ENCODE measurements at regions not wholly inside any gene's neighbourhood (a gene's known extent, or its start where the extent isn't known, plus 50 kb on each side); places are given as distances from the start of the nearest gene placed in this dataset.
"Not testable (repeated sequence)": the region's sequence is repeated elsewhere in the genome, so short reads cannot be mapped to it uniquely, and the experiment has no call there.

DNA sequence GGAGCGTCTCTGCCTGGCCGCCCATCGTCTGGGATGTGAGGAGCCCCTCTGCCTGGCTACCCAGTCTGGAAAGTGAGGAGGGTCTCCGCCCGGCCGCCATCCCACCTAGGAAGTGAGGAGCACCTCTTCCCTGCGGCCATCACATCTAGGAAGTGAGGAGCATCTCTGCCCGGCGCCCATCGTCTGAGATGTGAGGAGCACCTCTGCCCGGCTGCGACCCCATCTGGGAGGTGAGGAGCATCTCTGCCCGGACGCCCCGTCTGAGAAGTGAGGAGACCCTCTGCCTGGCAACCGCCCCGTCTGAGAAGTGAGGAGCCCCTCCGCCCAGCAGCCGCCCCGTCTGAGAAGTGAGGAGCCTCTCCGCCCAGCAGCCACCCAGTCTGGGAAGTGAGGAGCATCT, 84.5 kb downstream of the IDS start:
- H3K36me3 Mint-ChIP-seq, H3K27ac Mint-ChIP-seq: not testable (repeated sequence)

DNA sequence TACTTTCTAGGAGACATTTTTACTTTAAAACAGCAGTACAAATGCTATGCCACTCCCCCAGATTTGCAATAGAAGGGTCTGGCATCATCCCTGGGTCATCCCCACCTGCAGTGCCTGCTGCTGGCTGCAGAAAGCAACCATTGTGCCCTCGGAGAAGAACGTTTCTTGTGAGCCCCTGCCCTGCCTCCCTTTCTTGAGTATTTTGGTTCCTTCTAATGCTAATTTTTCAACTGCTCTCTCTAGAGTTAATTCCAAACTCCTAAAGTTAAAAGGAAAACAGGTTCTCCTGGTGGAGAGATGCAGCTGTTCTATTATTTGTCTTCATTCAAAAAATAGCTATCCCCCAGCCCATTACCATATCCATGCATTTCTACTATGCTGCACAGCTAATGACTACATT, 107.1 kb downstream of the IDS start:
- H3K36me3 Mint-ChIP-seq, result no peaks in the 10 kb centered on the region
- no peak overlapping the region for H3K27ac Mint-ChIP-seq
- H3K4me1 Mint-ChIP-seq, result no peaks in the 10 kb centered on the region
- no peak overlapping the region for H3K4me3 Mint-ChIP-seq
- no peak for DNase-seq
- H3K27me3 Mint-ChIP-seq (ENCODE audit: low read depth in 3 of 3), result peaks cover 1 to 11% (median 2%) of the 10 kb centered on the region in 3 donors
- H3K9me3 Mint-ChIP-seq, result no peaks in the 10 kb centered on the region

More for the DNA sequence above, 84.5 kb downstream of the IDS start:
- H3K9me3 Mint-ChIP-seq, result peaks cover 0 to 14% (median 4%) of the 10 kb centered on the region in 6 donors
- not testable (repeated sequence) for H3K4me3 Mint-ChIP-seq; H3K27me3 Mint-ChIP-seq (ENCODE audit: low read depth in 3 of 3); DNase-seq; H3K4me1 Mint-ChIP-seq

DNA sequence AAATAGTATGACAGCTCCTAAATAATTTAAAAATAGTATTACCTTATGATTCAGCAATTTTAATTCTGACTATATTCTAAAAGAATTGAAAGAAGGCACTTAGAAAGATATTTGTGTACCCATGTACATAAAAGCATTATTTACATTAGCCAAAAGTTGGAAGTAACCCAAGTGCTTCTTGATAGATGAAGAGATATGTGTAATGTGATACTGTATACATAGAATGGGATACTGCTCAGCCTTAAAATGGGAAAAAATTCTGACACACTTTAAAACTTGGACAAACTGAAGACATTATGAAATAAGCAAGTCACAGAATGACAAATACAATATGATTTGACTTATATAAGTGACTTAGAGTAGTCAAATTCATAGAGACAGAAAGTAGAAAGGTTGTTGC, 112.2 kb downstream of the IDS start:
- Mint-ChIP-seq H3K4me3 (no peak overlapping the region), H3K36me3 (no peaks in the 10 kb centered on the region), H3K27me3 (ENCODE audit: low read depth in 3 of 3) (peaks cover 0 to 10% (median 8%) of the 10 kb centered on the region in 3 donors), H3K4me1 (no peaks in the 10 kb centered on the region), H3K27ac (no peak overlapping the region), H3K9me3 (no peaks in the 10 kb centered on the region)
- no peak for DNase-seq

DNA sequence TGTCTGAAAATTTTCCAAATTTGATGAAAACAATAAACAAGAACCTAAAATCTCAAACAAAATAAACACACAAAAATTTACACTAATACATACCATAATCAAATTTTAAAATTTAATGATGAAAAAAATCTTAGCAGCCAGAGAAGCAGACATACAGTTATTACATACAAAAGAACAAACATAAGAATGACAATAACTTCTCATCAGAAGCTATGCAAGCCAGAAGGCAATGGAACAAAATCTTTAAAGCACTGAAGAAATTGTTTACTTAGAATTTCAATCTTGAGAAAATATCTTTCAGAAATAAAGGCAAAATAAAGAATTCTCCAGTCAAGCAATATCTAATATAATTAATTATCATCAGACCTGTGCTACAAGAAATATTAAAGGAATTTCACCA, 121.3 kb downstream of the IDS start:
- DNase-seq, result no peak
- no peak overlapping the region for H3K27ac Mint-ChIP-seq
- H3K9me3 Mint-ChIP-seq, result peaks cover 0 to 2% (median 0%) of the 10 kb centered on the region in 6 donors
- H3K4me1 Mint-ChIP-seq, result no peaks in the 10 kb centered on the region
- peaks cover 0 to 6% (median 0%) of the 10 kb centered on the region in 3 donors for H3K27me3 Mint-ChIP-seq (ENCODE audit: low read depth in 3 of 3)
- no peaks in the 10 kb centered on the region for H3K36me3 Mint-ChIP-seq
- no peak overlapping the region for H3K4me3 Mint-ChIP-seq

DNA sequence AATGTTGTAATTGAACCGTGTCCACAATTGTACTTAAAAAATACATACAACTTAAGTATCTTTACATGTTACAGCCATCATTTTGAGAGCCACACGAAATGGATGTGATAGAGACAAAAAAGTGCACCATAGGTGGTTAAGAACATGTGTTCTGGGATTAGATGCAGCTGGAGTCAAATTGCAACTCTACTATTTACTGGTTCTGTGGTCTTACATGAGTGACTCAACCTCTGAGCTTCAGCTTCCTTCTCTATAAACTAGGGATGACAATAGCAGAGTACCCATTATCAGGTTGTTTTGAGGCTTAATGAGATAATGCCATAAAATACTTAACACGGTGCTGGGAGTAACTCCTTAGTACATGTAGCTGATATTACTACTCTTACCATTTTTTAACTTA, 130.4 kb downstream of the IDS start:
- Mint-ChIP-seq H3K27me3 (ENCODE audit: low read depth in 3 of 3) (peaks cover 0 to 4% (median 0%) of the 10 kb centered on the region in 3 donors), H3K27ac (no peak overlapping the region), H3K9me3 (no peaks in the 10 kb centered on the region), H3K36me3 (no peaks in the 10 kb centered on the region), H3K4me1 (no peaks in the 10 kb centered on the region), H3K4me3 (no peak overlapping the region)
- DNase-seq, result no peak

DNA sequence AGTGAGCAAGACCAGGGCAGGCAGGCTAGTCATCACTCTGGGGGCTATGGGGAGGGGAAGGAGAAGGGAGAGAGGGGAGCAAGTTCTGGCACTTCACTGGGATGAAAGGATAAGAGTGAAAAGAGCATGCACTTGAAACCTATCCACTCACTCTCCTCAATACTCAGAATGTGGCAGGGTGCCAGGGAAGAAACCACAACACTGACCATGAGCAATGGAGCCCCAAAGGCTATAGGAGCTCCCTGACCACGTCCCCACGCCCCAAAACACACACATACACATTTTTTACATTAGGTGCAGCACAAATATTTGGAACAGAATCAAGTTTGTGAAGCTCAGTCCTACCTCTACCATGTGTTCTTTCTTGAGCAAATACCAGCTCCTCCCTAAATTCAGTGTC, 132.2 kb downstream of the IDS start:
- H3K9me3 Mint-ChIP-seq, result peaks cover 0 to 2% (median 0%) of the 10 kb centered on the region in 6 donors
- no peak overlapping the region for H3K27ac Mint-ChIP-seq
- no peaks in the 10 kb centered on the region for H3K4me1 Mint-ChIP-seq
- H3K4me3 Mint-ChIP-seq, result no peak overlapping the region
- peaks cover 0 to 2% (median 1%) of the 10 kb centered on the region in 3 donors for H3K27me3 Mint-ChIP-seq (ENCODE audit: low read depth in 3 of 3)
- no peaks in the 10 kb centered on the region for H3K36me3 Mint-ChIP-seq
- no peak for DNase-seq

DNA sequence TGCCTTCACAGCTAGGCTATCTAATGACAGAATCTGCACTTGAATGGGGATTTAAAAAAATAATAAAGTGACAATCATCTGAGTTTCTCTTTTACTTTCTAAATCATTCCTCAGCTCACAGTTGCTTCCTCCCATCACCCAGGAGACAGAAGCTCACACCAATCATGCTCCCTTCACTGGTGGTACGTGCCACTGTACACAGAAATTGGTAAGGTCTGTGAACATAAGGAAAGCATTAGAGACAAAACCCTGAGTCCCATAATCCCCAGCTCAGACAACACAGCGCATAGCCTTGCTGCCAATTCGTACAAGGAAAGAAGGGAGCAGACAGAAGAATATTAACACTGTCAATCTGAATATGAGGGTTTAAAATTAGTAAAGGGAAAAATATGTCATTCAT, 133.1 kb downstream of the IDS start:
- Mint-ChIP-seq H3K36me3 (no peaks in the 10 kb centered on the region), H3K27ac (no peak overlapping the region), H3K27me3 (ENCODE audit: low read depth in 3 of 3) (peaks cover under 1 to 5% (median 1%) of the 10 kb centered on the region in 3 donors), H3K4me1 (no peaks in the 10 kb centered on the region), H3K4me3 (no peak overlapping the region), H3K9me3 (peaks cover 0 to 2% (median 0%) of the 10 kb centered on the region in 6 donors)
- DNase-seq, result no peak

DNA sequence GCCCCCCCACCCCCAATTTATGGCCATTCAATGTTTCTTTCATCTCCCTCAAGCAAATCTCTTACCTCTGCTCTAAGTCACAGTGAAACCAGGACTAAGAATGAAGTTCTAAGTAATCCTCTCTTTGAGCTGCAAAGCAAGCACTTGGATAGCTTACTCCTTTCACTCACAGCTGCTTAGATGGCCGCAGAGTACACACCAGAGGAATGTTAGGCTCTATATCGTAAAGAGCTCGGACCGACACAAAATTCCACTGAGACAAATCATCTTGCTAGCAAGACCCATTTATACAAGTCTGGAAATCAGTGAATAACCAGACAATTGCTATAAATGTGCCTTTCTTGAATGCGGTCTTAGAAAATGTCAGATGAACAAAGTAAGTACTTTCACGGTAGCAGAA, 135.0 kb downstream of the IDS start:
- DNase-seq, result no peak
- Mint-ChIP-seq H3K27ac (no peak overlapping the region), H3K4me1 (no peaks in the 10 kb centered on the region), H3K36me3 (no peaks in the 10 kb centered on the region), H3K27me3 (ENCODE audit: low read depth in 3 of 3) (peaks cover 0 to 6% (median 3%) of the 10 kb centered on the region in 3 donors), H3K9me3 (peaks cover 0 to 2% (median 0%) of the 10 kb centered on the region in 6 donors), H3K4me3 (no peak overlapping the region)

DNA sequence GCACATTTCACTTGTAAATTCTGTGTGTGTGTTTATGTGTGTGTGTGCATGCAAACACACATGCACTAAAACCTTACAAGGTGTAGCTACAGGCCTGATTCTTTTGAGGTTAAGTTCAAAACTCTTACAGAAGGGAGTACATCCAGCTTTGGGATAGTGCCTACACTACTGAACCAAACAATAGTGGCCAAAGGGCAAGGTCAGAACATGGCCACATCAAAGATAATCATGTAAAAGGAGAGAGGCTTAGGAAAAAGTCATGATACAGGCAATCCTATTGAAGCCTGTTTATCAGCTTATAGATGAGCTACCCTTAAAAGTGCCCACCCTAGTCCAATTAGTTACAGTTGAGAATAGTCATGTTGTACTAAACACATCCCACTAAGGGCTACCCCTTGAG, 139.6 kb downstream of the IDS start:
- Mint-ChIP-seq H3K27me3 (ENCODE audit: low read depth in 3 of 3) (peaks cover 0 to 6% (median 3%) of the 10 kb centered on the region in 3 donors), H3K27ac (no peak overlapping the region), H3K36me3 (no peaks in the 10 kb centered on the region), H3K9me3 (peaks cover 0 to 2% (median 0%) of the 10 kb centered on the region in 6 donors), H3K4me3 (no peak overlapping the region), H3K4me1 (no peaks in the 10 kb centered on the region)
- DNase-seq, result no peak

DNA sequence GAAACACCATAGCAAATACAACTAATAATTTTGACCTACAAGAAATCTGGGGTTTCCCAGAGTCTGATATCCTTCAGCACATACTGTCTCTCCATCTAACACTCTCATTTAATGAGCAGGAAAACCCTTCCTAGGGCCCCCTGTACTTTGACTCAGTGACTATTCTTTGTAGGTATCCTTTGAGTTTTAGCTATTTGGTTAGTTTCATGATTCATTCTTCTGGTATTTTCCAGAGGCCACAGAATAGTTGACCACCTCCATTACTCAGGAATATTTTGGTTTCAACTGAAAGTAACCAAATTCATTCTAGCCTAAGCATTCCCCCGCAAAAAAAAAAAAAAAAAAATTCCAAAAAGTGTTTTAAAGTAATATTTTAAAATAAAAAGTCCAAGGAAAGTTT, 140.0 kb downstream of the IDS start:
- Mint-ChIP-seq H3K36me3 (no peaks in the 10 kb centered on the region), H3K4me1 (no peaks in the 10 kb centered on the region), H3K27me3 (ENCODE audit: low read depth in 3 of 3) (peaks cover 0 to 6% (median 3%) of the 10 kb centered on the region in 3 donors), H3K4me3 (no peak overlapping the region), H3K9me3 (peaks cover 0 to 2% (median 0%) of the 10 kb centered on the region in 6 donors), H3K27ac (no peak overlapping the region)
- no peak for DNase-seq

DNA sequence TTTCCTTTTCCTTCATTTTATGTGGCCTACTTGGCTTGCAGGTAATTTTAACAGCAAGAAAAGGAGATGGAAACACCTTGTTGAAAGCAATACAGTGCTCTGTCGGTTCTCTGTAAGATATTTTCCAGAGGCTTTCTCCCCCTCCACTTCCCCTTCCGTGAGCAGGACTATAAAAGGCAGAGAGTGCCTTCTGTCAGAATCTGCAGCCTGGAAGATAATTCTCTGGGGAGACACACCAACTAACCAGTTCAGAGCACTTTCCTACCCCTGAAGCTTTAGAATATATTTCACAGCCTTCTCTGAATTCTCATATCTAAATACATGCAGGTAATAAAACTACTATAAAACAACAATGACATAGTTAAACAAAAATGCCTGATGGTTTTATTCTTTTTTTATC, 141.1 kb downstream of the IDS start:
- Mint-ChIP-seq H3K4me1 (no peaks in the 10 kb centered on the region), H3K36me3 (no peaks in the 10 kb centered on the region), H3K9me3 (peaks cover 0 to 2% (median 0%) of the 10 kb centered on the region in 6 donors), H3K27ac (no peak overlapping the region), H3K4me3 (no peak overlapping the region), H3K27me3 (ENCODE audit: low read depth in 3 of 3) (peaks cover 0 to 6% (median 3%) of the 10 kb centered on the region in 3 donors)
- DNase-seq, result no peak

DNA sequence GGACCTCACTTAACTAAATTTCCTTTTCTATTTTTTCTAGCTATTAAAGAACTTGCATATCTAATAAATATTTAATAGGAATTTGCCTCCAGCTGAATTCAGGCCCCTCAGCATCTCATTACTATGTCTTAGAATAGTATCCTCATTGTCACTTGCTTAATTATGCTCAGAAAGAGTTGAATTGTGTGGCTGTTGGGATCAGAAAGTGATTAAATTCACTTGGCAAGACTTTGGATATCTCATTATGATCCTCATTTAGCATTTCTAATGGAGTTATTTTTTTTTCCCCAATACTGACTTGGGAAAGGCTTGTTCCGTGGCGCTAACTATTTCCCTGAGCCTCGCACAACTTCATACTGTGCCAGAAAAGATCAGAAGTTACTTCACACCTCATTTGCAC, 158.8 kb downstream of the IDS start:
- H3K4me3 Mint-ChIP-seq, result no peak overlapping the region
- H3K4me1 Mint-ChIP-seq, result no peaks in the 10 kb centered on the region
- no peak for DNase-seq
- H3K27ac Mint-ChIP-seq, result no peak overlapping the region
- H3K27me3 Mint-ChIP-seq (ENCODE audit: low read depth in 3 of 3), result peaks cover 0 to 6% (median 2%) of the 10 kb centered on the region in 3 donors
- no peaks in the 10 kb centered on the region for H3K36me3 Mint-ChIP-seq
- peaks cover 0 to 8% (median 0%) of the 10 kb centered on the region in 6 donors for H3K9me3 Mint-ChIP-seq

DNA sequence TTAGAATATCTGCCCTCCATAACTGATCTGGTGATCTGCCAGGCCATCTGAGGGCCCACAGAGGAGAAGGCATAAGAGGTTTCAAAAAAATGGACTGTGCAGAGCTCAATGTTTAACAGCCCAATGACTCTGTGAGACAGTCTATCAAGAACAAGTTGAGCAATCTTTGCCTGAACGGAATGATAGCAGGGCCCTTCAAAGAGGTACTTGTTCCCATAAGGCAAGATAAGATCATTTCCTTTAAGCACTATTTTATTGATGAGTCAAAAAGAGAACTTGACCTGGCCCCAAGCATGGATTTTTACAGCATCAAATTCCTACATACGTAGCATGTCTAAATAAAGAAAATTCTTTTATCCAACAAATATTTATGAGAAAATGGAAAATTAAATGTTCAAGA, 182.8 kb downstream of the IDS start:
- Mint-ChIP-seq H3K4me3 (no peak overlapping the region), H3K4me1 (no peaks in the 10 kb centered on the region), H3K27me3 (ENCODE audit: low read depth in 3 of 3) (peaks cover 2 to 7% (median 4%) of the 10 kb centered on the region in 3 donors), H3K36me3 (no peaks in the 10 kb centered on the region), H3K9me3 (no peaks in the 10 kb centered on the region), H3K27ac (no peak overlapping the region)
- no peak for DNase-seq

DNA sequence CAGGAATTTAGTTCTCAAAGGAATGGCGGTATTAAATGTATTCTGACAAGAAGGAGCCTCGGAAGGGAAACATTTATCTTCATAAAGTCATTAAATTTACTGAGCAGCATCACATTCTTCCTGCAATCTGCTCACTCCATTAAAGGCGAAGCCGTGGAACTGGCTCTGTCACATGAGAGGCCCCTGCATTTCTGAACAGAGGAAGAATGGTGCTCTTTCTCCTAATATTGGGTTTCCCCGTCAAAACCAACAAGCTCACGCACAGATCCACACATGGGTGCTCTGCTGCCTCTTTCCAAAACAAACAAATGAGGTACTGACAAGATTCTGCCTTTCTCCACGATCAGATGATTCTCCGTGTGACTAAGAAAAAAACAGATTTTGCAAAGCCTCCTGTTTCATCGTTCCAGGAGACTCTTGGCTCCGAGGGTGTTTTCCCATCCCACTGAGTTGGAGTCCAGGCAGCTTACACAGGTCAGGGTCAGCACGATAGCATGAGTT, 191.2 kb downstream of the IDS start:
- no peak for DNase-seq
- Mint-ChIP-seq H3K27me3 (ENCODE audit: low read depth in 3 of 3) (peaks cover 0 to 6% (median 4%) of the 10 kb centered on the region in 3 donors), H3K27ac (no peak overlapping the region), H3K4me1 (no peaks in the 10 kb centered on the region), H3K4me3 (no peak overlapping the region), H3K9me3 (no peaks in the 10 kb centered on the region), H3K36me3 (no peaks in the 10 kb centered on the region)

DNA sequence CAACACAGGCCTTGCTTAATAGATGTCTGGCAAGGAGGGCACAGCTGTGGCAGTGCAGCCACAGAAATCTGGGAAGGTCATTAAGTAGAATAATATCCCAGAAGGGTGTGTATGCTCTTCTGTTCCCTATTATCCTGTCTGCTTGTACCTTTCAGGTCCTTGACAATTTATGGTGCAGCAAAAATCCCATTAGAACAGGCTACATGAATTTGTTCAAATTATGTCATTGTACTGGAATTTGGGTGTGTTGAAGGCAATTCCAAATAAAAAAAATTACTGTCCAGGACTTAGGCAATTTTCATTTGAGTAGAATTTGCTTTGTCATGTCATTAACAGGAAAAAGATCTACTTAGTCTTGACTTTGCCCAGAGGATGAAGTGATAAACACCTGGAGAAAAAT, 192.1 kb downstream of the IDS start:
- Mint-ChIP-seq H3K27ac (no peak overlapping the region), H3K27me3 (ENCODE audit: low read depth in 3 of 3) (peaks cover 0 to 6% (median 6%) of the 10 kb centered on the region in 3 donors), H3K4me3 (no peak overlapping the region), H3K9me3 (no peaks in the 10 kb centered on the region), H3K4me1 (no peaks in the 10 kb centered on the region), H3K36me3 (no peaks in the 10 kb centered on the region)
- no peak for DNase-seq

All from immature natural killer cell (primary cell).